ENCODE measurements at regions not wholly inside any gene's neighbourhood (a gene's known extent, or its start where the extent isn't known, plus 50 kb on each side); places are given as distances from the start of the nearest gene placed in this dataset.
A peak's percentile ranks its signal among the peaks of the same experiment; 100 is the strongest.

DNA sequence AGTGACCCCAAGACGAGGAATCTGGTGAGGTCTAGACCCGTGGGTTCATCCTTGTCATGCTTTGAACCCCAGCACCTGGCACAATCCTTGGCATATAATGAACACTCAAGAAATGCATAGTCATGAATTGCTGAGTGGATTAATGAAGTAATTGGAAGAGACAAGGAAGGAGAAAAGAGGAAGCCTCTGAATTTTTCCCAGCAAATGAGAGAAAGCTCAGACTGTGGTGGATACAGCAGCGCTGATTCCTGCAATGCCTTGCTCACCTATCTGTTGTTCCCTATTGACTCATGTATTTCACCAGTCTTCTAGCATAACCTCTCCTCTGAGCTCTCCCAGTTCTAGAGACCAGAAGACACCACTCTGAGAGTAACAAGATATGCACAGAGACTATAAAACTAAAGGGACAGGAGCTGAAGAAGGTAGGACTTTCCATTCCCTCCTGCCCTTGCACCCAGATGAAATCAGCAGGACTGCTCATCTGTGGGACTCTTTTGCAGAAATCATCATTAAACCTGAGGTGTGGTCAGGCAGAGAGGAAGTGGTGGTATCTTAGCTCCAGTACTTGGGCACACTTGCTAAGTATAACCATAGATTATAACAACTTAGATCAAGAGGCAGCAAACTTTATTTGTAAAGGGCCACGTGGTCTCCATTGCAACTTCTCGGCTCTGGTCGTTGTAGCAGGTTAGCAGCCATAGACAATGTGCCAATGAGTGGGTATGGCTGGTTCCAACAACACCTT, 102.8 kb downstream of the MAF start:
- DNase-seq: no peak

DNA sequence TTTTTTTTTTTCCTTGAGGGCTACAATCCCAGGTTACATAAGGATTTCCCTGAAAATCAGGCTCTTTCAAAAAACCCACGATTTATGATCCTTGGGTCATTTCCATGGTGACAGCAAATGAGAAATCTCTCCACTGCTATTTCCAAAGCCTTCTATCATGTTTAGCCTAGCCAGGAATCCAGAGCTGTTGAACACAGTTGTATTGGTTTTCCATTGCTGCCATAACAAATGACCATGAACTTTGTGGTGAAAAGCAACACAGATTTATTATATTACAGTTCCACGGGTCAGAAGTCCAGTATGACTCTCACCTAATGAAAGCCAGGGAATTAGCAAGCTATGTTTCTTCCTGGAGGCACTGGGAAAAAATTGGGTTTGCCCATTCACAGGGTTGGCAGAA, 106.6 kb downstream of the MAF start:
- no peak for DNase-seq

DNA sequence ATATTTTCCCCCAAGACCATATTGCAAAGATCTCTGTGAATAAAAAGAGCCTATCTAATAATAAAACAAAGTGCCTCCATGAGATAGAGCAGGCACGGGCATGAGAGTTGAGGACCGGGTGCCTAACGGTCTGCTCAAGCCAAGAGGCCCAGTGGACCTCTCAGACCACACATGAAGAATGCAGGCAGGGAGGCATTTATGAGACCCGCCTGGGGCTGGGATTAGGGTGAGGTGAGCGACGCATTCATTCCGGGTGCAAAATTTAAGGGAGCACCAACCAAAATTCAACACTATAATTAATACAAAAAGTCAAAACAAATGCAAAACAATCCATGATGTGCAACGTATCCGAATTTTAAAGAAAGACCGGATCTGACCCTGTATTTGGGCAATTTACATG, 108.5 kb downstream of the MAF start:
- DNase-seq: no peak

DNA sequence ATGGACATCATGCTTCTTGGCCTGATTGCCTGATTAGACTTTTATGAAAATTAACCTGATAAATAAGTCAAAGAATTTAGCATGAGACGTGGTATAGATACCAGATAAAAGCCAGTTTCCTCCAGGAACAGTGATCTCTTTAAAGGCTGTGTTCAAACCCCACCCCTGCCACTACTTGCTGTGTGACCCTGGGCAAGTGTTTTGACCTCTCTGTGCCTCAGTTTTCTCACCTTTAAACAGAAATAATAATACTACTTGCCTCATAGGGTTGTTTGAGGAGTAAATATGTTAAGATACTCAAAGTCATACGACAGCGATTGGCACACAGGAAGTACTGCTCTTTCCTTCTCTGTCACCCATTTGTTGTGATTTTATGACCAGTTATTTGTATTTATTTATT, 115.5 kb downstream of the MAF start:
- no peak for DNase-seq

DNA sequence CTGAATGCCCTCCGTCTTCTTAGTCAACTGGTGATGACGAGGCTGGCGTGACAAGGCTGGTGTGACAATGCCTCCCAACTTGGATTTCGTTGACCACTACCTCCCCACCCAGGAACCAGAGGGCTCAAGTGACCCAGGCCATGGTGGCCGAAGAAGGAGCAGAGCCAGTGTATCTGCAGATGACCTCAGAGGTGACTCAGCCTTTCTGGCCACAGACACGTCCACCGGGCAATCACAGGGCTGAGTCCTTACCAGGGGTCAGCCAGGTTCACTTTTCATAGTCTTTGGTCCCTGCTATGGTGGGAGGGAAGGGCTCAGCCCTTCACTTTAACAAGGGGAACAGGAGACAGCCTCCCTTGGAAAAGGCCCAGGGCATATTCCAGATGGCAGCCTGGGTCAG, 116.3 kb downstream of the MAF start:
- DNase-seq: no peak

DNA sequence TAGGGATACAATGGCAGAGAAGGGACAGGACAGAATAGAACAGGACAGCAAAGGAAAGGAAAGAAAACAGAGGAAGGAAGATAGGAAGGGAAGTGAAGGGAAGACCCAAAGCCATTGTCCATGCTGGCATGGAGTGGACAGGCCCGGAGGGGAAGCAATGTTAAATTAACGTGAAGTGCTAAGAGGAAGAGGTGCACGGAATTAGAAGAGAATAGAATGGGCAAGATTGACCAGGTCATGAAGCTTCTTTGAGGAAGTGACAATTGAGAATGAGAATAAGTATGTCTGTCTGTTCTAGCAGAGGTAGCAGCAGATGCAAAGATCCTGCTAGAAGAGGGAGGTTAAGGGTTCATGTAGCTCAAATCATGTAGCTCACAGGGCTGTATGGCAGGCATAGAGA, 117.2 kb downstream of the MAF start:
- no peak for DNase-seq

DNA sequence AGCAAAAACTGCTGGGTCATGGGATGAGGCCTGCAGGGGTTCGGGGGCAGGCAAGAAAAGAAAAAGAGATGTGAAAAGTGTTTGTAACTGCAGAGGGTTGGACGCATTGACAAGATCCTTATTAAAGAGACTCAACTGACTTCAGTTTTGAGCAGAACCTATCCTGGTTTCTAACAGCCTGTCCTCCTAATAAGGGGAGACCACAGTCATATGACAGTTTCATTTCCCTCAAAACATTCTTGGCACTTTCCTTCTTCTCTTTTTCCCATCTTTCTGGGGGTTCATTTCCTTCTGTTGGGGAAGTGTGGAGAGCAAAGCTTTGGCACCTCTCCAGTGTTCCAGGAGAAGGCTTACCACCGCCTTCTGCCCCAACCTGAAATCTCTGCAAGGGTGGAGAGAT, 118.5 kb downstream of the MAF start:
- no peak for DNase-seq

DNA sequence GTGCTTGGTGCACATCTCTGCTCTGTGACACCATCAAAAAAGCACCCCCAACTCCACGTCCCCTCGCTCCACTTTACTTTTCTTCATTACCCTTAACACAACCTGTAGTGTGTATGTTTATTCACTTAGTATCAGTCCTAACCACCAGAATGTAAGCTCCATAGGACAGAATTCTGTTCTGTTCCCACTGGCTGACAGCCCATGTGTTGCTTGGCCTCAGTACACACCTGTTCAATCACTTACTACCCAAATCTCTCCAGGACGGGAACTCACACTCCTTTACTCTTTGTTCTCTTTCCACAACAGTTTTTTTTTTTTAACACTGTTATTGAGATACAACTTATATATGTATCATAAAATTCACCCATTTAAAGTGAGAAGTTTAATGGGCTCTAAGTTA, 119.6 kb downstream of the MAF start:
- no peak for DNase-seq

DNA sequence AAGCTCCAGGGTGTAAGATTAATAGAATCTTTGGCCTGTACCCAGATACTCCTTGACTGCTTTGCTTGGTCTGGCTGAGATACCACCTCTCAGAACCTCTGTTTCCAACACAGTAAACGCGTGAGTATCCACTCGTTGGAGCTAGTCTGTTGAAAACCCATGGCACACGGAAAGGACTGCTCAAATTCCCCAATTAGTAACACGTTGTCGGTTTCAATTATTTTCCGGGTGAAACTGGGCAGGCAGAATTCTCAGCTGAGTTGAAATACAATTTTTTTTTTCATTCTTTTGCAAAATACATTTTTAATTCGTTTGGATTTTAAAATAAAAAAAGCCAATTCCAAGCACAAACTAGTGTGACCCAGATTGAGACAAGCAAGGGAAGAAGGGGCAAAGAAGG, 120.5 kb downstream of the MAF start:
- no peak for DNase-seq

DNA sequence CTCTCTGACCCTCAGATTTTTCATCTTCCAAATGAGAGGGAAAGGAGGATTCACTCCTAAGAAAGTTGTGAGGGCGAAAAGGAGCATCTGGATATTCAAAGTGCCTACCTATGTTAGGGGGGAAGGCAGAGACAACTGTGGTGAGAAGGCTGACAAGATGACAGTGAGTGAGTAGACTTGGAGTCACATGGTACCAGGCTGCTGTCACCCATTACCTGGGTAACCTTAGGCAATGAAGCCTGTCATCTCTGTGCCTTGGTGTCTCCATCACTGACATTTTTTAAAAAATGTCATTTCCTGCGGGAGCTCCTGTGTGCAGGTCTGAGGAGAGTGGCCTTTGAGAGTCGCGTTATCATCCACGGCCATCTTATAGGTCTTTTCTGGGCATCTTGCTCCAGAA, 124.0 kb downstream of the MAF start:
- DNase-seq: no peak

DNA sequence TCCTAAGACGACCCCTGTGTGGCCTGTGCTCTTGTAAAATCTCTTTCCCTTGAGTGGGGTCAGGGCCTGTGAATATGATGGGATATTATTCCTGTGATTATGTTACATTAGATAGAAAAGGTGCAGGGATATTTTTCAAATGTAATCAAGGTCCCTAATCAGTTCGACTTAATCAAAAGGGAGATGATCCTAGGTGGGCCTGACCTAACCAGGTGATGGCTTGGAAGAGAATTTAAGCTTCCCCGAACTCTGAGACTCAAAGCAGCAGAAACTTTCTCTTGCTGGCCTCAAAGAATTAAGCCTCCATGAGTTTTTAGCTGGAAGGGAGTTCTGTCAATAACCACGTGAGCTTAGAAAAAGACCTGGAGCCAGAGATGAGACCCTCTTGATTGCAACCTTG, 124.7 kb downstream of the MAF start:
- DNase-seq: no peak

DNA sequence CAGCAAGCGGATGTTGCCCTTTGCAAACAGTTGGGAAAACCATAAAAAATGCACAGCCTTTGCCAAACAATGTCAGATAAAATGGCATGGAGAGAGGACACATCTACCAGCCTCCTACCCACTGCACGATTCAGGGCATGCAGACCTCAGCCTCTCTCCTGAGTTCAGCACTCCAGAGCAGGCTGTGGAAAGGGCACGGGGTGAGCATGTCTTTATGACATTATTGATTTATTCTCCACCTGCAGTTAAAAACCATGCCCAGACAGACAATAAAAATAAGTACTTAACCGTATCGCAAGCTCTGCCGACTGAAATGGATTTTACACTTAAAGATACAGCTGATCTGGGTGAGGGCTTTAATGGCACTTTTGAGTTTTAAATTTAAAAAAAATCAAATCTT, 127.1 kb downstream of the MAF start:
- DNase-seq: no peak

DNA sequence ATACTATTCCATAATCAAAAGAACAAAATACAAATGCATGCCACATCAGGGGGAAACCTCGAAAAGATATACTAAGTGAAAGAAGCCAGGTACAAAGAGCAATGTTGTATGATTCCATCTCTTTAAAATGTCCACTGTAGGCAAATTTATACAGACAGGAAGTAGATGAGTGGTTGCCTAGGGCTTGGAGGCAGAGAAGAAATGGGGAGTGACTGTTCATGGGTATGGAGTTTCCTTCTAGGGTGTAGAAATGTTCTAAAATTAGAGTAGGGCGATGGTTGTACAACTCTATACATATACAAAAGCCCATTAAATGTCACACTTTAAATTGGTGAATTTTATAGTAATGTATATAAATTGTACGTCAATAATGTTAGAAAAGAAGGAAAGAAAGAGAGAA, 128.1 kb downstream of the MAF start:
- no peak for DNase-seq

DNA sequence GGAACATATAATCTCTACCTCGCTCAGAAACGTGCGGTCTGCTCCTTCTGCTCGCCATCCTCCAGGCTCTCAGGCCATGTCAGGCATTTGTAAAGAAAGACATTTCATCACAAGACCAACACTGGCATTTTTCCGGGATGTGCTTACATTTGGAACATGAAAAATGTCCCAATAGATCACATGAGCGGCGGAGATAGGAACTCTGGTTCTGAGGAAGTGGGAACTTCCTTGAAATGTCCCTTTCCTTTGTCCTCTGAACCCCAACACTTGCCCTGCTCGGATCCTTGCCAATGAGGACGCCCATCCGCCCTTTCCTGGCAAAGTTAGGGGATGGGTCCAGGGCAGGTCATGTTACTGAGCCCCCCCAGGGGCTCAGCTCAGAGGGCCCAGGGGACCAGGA, 130.5 kb downstream of the MAF start:
- no peak for DNase-seq

DNA sequence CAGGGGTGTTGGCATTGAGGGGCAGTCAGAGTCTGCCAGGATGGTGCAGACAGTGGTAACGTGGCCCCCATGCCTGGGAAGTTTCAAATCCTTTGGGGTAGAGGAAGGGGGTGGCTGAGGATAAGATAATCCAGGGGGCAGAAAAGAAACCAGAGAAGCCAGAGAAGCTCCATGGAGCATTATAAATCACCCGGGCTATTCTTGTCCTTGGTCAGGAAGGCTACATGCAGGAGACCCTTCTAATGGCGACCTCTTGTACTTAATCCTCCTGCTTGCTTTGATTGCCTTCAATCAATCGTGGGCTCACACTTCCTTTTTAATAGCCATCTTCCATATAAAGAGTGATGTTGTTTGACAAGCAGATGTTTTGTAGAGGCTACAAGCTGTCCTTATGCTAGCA, 131.9 kb downstream of the MAF start:
- no peak for DNase-seq

DNA sequence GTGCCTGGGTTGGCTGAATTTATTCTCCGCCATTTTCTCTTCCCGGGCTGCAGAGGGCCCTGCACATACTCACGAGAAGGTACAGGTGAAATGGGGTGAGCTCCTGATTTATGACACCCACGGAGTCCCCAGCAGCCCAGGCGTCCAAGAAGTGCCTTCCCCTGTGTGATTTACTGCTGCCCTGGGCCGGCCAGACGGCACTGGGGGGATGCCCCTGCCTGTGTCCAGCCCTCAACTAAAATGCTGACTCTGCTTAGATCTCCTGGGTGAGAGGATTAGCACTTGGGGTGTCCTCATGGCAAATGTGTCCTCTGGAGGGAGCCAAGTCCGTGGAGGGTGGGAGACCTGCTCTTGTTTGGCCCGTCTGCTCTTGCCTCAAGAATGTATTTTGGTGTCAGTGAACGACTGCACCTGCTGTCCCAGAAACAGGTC, 132.4 kb downstream of the MAF start:
- no peak for DNase-seq

DNA sequence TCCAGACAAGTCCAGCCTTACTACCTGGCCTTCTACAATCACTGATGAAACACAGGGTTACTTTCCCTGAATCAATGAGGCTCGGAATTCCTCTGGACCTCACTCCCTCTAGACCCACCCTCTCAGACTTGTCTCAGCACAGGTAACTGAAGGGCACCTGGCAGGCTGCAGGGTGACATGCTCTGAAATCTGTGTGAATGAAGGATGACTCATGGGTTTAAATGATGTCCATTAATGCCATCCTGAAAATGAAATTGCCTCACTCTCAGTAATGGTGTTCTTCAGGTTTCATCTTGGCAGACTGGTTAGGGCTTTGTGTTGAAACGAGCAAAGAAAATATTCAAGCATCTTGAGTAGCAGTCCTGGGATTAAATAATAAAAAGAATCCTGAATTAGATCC, 134.4 kb downstream of the MAF start:
- DNase-seq: no peak

DNA sequence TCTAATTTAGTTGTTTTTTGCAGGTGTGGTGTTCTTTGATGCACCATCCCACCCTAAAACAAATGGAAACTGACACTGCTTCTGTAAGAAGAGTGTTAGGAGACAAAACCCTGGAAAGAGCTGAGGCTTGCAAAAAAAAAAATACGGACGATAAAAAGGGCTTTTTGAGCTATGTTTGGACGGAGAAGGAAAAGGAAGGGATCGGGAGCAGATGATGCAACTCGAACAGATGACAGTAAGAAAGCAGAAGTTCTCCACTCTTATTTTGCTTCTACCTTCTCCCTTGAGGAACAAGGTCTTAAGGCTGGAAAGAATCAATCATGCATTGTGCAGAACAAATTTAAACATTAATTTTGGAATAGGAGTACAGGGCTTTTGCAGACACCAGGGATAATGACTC, 136.7 kb downstream of the MAF start:
- DNase-seq: no peak

DNA sequence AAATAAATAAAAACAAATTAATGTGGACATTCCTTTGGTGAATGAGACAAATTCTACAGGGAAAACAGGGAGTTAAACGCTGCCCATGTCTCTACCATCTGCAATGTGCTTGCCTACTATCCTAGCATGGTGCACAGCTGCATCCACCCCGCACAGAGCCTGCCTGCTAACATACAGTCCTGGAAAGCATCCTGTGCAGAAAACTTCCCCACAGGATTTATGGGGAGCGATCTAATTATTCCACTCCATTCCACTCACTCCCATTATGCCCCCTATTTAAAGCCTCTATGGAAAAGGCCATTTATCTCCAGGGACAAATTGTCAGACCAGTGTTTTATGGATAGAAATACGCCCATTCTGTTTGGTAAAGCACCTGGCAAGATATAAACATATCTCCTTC, 144.5 kb downstream of the MAF start:
- no peak for DNase-seq

DNA sequence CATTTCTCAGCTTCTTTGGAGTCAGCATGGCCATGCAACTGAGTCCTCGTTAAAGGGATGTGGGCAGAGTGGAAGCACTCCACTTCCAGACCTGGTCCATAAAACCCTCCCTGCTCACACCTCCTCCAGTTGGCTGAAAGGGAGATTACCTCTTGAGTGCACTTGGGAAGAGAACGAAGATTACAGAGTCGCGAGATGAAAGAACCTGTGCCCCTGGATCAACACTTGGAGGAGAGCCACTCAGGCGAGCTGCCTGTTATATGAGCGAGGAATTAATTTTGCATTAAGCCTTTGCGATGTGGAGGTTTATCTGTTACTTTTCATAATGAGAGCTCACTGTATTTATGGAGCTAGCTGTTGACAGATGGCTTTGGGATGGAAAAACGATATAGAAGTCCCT, 147.9 kb downstream of the MAF start:
- DNase-seq: no peak

DNA sequence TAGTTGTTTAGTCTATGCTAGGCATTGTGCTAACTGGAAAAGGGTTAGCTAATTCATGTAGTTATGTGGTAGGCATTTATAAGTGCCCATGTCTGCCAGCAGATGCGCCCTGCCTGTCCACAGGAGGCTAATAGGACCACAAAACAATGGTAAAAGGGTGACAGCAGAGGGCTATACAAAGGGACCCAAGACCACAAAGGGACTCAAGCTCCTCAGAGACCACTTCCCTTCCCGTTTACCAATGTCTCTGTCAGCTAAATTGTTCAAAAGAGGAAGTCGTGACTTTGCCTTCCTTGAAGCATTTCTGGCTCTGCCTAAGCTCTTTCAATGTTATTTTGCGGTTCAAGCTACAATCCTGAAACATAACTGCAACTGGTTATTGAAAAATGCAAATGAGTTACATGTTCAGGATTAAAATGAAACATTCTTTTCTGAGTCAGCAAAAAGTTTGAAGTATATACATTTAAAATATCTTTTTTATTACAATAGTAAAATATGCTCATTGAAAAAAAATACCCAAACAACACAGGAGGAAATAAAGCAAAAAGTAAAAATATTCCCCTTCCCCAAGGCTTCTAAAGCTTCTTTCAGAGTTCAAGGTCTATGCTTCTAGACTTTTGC, 149.2 kb downstream of the MAF start:
- DNase-seq: peak; percentile 1 to 12

DNA sequence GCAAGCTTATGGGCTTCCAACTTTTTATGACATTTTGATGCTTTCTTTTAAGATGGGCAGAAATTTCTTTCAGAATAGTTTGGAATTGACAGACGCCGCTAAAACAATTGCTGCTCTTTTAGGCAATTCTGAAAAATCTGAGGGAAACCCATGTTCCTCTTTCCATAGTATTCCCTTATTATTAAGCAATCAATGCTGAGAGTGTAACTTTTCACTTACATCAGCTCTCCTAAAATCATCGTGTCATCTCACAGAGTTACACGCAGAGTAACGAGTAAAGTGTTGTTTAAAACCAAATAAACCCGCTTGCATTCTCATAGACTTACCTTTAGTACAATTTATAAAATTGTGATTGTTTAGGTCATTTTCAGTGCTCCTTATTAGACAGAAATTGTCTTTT, 150.6 kb downstream of the MAF start:
- DNase-seq: no peak

DNA sequence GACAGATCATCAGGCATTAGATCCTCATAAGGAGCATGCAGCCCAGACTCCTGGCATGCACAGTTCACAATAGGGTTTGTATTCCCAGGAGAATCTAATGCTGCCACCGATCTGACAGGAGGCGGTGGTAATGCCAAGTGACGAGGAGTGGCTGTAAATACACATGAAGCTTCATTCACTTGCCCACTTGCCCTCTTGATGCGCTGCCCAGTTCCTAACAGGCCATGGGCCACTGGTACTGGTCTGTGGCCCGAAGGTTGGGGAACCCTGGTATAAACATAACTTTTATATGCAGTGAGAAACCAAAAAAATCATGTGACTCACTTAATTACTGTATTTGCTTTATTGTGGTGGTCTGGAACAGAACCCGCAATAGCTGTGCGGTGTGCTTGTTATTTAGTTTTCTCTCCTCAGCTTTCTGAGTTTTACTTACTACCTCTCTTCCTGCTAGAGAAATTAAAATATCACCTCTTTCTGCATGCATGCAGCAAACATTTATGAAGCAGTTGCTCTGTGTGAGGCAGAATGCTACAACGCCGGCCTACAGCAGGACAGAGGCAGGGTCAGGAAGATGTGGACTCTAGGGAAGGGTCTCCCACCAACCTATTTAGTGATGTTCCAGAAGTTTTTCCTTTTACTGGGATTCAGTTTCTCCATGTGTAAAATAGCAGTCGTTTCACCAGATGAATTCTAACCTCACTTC, 151.3 kb downstream of the MAF start:
- DNase-seq: no peak

DNA sequence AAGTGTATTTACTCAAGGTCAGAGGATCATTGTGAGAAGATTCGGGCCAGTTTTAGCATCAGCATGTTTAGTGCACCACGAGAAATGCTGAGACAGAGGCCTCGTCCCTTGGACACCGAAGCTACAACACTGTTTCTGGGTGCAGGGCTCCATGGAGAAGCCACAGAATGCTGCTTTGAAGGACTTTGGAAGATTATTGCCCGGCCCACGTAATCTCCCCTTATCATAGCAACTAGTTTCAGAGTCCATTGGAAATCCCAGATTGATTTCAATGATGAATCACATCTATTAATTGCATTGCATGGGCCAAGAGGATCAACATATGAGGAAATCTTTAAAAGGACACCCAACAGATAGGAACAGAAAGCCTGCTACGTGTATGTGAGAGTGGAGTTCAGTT, 156.0 kb downstream of the MAF start:
- no peak for DNase-seq

DNA sequence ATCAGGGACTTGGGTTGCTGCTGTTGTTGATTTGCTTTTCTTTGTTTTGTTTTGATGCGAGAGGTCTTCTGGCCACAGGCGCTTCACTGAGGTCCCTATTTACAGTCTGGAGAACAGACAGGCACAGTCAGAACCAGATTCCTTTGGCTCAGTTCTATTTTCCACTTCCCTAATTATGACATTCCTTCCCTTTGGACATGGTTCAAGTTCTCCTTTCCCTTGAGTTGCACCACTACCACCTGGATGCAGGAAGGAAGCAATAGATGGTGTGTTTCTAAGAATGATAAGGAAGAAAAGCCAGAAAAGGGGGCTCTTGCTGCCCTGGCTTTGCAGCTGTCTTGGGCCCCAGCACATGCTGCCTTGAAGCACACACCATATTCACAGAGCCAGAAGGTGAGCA, 160.6 kb downstream of the MAF start:
- DNase-seq: no peak
